NCI-H2029 treated with DMSO at 0.1 percent for 48 hours (cell line): ENCODE measurements at regions not wholly inside any gene's neighbourhood (a gene's known extent, or its start where the extent isn't known, plus 50 kb on each side); places are given as distances from the start of the nearest gene placed in this dataset.
"Not testable (repeated sequence)": the region's sequence is repeated elsewhere in the genome, so short reads cannot be mapped to it uniquely, and the experiment has no call there.

Experiments
- DNase-seq: peaks from one replicate; lab custom pipeline; 2025; lab: John Stamatoyannopoulos, UW

DNA sequence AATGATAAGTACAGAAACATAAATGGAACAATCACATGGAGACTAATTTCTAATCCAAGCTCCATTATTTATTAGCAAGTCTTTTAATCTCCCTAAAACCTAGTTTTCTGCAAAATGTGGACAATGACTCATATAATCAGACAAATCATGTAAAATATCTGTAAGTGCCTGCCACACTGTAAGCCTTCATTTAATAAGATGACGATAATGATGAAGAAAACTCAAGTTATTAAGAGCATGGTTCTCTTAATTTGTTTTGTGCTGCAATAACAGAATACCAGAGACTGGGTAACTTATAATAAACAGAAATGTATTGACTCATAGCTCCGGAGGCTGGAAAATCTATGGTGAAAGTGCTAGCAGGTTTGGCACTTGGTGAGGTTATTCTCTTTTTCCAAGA, 535.3 kb upstream of the LRFN5 start:
- no peak for DNase-seq

DNA sequence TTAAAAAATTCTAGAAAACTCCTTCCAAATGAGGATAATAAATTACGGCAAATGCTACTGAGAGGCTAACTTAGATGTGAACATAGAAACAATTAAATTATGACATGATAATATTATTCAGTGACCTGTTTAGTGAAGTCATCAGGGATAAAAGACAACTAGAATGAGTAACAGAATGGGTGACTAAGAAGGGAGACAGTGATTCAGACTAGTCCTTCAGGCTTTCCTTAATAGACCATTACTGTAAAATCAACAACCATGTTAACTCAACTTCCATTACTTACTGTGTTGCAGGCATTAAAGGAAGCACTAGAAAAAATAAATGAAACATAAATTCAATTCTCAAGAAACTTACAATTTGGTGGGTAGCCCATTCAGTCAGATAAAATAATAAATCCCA, 543.9 kb upstream of the LRFN5 start:
- no peak for DNase-seq

DNA sequence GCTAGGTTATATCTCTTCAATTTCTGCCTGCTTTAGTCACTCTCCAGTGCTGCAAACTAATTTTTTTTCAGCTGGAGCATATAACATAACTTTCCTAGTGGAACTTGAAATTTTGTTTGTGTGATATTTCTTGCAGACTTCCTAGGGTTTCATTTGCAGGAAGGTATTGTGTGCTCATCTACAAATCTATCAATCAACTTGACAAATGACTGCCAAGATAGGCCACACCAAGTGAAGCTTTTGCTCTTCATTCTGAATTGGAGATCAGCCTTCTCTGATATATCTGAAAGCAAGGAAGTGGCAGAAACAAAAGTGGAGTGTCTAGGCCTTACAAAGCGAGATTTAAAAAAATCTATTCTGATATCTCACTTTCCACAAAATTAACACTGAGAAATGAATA, 551.1 kb upstream of the LRFN5 start:
- no peak for DNase-seq

DNA sequence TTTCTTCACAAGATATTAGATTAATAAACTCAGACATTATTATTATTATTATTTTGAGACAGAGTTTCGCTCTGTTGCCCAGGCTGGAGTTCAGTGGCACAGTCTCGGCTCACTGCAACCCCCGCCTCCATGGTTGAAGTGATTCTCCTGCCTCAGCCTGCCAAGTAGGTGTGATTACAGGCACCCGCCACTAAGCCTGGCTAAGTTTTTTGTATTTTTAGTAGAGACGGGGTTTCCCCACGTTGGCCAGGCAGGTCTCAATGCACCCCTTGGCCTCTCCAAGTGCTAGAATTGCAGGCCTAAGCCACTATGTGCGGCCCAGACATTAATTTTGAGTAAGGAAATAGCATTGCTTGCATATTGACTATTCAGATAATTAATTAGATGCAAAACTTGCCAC, 554.9 kb upstream of the LRFN5 start:
- no peak for DNase-seq

DNA sequence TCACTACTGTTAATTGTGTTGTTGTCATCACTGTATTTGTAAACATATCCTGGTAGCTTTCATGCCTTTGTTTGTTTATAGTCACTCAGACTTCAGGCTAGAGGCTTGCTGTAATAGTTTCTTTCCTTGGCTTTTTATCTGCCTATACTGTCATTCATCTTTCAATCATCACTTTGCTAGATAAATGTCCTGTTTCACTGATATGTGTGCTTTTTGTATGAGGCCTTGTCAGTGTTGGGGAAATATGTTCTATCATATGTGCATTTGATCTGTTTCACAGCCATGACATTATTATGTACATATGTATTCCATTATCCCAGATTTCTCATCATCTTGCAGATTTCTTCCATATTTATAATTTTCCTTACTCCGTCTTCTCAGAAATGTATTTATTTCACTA, 558.9 kb upstream of the LRFN5 start:
- DNase-seq, result no peak

DNA sequence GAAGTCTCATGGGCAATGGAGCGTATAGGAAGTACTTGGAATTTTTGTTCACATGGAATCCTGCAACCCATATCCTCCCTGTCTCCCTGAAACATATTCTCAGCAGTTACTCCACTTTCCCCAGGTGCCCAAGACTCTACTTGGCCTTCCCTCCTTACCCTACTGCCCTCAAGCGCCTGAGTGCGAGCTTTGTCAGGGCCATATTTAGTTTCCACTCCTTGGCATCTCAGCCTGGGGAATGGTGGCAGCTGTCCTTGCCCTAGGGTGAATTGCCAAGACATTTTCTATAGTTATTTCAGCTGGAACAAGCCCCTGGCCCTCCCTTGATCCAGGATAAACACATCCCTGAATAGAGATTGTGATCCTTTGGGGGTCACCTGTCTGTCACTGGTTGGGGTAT, 569.3 kb upstream of the LRFN5 start:
- no peak for DNase-seq

DNA sequence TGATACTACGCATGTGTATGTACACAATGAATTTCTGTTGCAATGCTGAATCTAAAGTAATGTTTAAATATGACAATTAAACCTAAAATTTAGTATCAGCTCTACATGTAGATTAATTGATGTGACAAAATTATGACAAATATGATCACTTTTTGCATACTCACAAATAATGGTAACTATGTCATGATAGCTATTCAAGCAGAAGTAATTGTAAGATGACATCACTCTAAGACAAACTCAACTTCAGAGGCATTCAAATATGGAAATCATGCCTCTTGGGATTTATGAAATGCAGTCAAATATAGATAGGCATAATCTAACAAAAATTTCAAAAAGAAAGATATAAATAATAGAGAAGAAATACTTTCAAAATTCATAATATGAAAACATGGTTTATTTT, 571.7 kb upstream of the LRFN5 start:
- no peak for DNase-seq

DNA sequence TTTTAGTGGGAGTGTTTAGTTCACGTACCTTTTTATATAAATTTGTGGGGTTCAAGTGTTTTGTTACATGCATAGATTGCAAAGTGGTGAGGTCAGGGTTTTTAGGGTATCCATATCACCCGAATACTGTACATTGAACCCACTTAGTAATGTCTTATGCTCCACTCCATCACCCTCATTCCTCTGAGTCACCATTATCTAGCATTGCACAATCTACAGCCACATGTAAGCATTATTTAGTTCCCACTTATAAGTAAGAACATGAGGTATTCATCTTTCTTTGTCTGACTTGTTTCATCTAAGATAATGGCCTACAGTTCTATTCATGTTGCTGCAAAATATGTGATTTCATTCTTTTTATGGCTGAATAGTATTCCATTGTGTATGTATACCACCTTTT, 583.7 kb upstream of the LRFN5 start:
- DNase-seq, result no peak

DNA sequence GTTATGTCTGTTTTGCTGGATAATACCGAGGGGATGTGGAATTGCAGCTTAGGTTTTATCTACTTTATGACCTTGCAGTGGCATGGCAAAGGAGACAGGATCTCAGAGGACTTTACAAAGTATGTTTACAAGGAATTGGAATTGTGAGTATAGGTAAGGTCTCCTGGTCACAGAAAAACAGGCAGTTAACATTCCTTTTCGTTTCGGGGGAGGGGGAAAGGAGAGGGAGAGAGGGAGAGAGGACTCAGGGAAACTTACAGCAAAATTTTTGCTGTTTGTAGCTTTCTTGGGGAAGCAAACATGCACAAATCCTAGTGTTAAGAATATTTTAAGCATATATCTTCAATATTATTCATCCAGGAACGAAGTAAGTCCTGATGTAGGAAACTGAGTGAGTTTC, 590.5 kb upstream of the LRFN5 start:
- no peak for DNase-seq

DNA sequence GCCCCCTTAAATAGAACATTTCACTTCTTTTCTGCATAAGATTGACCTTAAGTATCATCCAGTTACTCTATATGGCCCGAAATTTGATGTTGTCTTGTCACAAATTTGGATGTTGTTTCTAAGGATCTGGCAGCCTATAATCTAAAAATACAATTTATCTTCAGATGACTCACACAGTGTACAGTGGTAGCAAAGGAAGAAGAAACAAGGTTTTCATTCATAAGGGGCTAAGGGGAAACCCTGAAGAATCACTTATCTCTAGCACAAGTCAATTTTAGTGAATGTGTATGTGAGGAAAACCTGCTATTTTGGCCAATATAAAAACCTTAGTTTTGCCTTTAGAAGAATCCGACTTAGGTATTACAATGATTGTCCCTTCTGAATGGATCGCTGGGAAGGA, 606.3 kb upstream of the LRFN5 start:
- DNase-seq, result no peak

DNA sequence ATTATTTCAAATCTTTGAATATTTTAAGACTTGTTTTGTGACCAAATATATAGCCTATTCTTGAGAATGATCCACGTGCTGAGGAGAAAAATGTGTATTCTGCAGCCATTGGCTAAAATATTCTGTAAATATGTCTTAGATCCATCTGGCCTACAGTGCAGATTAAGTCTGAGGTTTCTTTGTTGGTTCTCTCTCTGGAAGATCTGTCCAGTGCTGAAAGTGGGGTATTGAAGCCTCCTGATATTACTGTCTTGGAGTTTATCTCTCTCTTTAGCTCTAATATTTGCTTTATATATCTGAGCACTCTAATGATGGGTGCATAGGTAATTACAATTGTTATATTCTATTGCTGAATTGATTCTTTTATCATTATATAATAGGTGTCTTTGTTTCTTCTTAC, 617.4 kb upstream of the LRFN5 start:
- no peak for DNase-seq

DNA sequence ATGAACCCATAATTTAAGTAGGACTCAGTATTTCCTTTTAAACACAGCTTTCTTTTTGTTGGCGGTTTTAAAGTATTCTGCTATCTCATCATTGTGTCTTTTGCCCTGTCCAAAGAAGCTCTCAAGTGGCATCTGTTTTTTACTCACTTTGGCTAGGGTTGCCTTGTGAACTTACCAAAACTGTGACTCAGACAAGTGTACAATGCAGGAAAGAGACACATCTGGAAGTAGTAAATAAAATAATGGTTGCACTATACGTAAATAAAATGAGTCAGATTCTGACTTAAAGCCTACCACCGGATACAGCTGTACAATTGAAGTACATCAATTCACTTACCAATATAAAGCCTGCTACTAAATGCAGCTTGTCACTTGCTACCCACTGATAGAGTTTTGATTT, 619.2 kb upstream of the LRFN5 start:
- no peak for DNase-seq

DNA sequence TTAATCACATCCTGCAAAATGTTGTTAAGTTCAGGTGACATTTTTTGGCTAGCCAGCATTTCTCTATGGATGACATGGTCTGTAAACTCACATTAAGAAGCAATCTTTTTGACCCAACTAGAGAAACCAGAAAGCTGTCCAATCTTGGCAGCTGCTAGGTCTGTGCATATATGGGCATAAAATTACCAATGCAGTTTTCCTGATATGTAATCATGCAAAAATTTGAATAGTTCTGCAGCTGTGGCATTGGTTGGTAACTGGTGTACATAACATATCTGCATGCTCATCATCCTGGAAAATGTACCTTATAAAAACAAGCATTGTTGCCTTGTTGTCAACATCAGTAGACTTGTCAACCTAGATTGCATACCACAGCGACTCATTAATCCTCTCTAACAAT, 620.0 kb upstream of the LRFN5 start:
- DNase-seq, result no peak

DNA sequence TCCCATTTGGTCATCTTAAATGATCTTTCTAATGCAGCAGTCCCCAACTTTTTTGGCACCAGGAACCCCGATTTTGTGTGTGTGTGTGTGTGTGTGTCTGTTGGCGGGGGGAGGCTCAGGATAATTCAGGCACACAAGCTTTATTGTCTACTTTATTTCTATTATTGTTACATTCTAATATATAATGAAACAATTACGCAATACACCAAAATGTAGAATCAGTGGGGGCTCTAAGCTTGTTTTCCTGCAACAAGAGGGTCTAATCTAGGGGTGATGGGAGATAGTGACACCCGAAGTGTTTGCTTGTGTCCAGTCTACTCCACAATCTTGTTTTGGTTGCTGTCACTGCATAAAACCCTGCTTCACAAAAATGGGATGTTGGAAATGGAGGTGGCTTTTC, 621.1 kb upstream of the LRFN5 start:
- no peak for DNase-seq

DNA sequence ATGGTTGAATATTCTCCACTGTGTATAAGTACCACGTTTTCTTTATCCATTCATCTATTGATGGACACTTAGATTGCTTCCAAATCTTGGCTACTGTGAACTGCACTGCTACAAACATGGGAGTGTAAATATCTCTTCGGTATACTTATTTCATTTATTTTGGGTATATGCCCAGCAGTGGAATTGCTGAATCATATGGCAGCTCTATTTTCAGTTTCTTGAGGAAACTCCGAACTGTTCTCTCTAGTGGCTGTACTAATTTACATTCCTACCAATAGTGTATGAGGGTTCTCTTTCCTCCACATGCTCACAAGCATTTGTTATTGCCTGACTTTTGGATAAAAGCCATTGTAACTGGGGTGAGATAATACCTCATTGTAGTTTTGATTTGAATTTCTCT, 623.1 kb upstream of the LRFN5 start:
- peak; percentile 74 for DNase-seq

DNA sequence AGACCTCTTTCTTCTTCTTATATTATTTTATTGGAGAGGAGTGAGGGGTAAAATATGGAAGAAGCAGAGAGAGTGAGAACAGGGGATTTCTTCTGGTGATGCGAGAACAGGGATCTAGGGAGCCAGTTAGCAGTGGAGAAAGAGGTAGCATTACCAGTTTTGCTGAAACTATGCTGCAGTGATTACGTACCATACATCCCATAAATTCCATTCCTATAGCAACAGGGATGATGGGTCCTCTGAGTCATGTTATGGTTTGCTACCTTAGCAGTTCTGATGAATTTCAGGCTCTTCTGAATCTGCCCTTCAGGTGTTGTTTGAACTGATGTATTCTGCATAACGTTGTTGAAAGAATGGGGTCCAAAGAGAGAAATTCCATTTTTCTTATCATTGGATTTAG, 625.4 kb upstream of the LRFN5 start:
- DNase-seq, result no peak

DNA sequence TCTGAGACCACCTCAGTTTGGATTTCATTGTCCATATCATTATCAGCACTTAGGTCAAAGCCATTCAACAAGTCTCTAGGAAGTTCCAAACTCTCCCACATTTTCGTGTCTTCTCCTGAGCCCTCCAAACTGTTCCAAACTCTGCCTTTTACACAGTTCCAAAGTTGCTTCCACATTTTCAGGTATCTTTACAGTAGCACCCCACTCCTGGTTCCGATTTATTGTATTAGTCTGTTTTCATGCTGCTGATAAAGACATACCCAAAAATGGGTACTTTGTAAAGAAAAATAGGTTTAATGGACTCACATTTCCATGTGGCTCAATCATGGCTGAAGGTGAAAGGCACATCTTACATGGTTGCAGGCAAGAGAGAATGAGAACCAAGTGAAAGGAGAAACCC, 646.4 kb upstream of the LRFN5 start:
- not testable (repeated sequence) for DNase-seq

DNA sequence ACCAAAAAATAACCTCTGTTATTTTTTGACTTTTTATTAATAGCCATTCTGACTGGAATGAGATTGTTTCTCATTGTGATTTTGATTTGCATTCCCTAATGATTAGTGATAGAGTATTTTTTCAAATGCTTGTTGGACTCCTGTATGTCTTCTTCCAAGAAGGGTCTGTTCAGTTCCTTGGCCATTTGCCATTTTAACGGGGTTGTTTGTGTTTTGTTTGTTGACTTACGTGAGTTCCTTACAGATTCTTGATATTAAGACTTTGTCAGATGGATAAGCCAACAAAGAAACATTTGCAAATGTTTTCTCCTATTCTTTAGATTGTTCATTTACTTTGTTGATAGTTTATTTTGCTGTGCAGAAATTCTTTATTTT, 651.6 kb upstream of the LRFN5 start:
- peak; percentile 69 for DNase-seq

DNA sequence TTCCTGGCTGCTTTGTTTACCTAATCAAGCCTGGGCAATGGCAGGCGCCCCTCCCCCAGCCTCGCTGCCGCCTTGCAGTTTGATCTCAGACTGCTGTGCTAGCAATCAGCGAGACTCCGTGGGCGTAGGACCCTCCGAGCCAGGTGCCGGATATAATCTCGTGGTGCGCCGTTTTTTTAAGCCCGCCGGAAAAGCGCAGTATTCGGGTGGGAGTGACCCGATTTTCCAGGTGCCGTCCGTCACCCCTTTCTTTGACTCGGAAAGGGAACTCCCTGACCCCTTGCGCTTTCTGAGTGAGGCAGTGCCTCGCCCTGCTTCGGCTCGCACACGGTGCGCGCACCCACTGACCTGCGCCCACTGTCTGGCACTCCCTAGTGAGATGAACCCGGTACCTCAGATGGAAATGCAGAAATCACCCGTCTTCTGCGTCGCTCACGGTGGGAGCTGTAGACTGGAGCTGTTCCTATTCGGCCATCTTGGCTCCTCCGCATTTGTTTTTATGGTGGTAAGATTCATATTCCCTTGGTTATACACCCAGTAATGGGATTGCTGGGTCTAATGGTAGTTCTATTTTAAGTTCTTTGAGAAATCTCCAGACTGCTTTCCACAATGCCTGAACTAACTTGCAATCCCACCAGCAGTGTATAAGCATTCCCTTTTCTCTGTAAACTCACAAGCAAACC, 652.1 kb upstream of the LRFN5 start:
- DNase-seq, result peak; percentile 69

DNA sequence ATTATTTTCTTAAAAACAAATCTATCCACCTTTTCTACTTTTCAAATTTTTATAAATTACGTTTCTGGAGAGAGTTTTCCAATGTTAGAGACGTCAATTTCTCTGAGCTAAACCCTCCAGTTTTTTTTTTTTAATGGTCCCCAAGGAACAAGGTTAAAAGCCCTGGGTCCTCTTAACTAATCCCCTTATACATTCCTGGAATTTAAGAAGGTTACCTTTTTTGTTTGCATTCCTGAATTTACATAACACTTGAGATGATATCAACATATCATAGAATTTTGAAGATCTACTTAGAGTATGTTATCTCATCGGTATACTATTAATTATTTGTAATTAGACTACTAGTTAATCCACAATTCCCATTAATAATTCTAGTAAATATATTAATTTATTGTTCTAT, 662.2 kb upstream of the LRFN5 start:
- DNase-seq, result no peak

DNA sequence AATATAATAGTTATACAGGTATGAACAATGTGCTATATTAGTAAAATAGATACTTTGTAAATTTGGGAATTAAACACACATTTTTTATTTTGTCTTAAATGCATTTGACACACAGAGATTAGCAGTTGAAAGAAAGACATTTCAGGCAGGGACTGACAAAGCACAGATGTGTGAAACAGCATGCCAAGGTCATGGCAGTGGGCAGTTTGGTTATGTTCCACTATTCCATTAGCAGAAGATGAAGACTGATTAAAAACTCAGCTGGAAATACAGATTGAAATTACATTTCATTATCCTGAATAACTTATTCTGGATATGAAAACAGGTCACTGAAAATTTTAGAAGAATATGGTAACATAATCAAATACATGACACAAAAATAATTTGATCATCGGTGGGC, 669.8 kb upstream of the LRFN5 start:
- DNase-seq, result no peak

DNA sequence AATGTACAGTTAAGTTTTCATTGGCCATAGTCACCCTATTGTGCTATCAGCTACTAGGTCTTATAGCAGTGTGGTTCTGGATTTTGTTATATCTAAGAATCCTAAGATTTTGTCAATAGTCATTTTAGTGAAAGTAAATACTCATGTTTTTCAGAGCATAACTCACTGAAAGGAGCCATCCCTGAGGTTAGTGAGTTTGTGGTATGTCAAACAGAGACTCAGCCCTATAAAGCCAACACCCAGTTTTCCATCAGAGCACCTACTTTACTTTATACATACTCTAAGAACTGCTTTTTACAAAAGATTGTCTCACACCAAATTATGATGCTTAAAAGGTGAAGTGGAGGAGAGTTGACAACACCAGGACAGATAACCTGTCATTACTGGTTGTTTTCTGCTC, 686.3 kb upstream of the LRFN5 start:
- DNase-seq, result no peak

DNA sequence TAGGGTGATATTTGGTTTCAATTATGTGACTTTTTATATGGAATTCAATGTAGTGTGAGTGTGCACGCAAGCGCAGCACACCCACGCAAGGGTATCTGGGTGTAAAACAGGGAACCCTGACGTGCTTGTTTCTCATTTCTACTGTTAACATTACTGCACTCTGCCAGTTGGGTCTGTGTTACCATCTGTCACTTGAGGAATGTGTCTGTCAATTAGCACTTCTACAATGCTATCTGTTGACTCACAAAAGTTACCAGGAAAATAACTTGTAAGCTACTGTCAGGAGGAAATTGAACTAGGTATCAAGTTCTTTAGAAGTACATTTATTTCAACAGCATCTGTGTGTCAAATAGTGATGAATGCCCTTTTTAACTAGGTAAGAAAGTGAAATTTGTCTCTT, 695.5 kb upstream of the LRFN5 start:
- no peak for DNase-seq

DNA sequence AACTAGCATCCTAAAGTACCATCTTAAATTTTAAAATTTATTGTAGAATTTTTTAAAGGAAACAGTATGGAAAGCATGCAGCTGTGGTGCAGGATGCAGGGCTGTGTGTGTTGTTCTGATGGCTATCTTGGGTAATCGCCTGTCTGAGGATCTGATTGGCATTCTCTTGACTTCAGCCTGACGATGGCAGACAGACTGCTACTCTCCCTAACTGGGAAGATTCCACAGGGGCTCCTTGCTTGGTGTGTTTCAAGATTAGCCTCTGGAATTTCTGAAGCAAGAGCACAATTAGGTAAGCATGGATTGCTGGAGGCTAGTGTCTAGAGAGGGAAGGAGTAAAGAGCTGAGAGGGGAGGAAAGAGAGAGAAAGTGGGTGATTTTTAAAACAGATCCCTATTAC, 696.8 kb upstream of the LRFN5 start:
- DNase-seq, result no peak

DNA sequence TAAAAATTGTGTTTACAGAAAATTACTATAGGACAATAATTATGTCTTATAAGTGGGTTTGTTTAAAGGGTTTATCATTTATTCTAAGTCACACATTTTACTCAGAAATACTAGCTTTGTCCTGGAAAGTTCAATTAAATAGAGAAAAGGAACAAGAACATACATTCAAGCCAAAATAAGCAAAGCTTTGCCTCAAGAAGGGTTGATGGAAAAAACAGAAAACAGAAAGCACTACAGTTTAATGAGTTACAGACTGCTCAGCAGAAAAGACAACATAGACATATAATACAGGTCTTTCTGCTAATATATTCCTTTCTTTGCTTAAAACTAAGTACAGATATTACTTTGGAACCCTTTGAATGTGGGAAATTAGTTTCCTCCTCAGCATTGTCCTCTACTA, 703.0 kb upstream of the LRFN5 start:
- DNase-seq, result no peak
